Mesothelial cell of epicardium (in vitro differentiated cells): ENCODE measurements at regions not wholly inside any gene's neighbourhood (a gene's known extent, or its start where the extent isn't known, plus 50 kb on each side); places are given as distances from the start of the nearest gene placed in this dataset.

Experiments used
- DNase-seq, 2 experiments: peaks; one replicate each; pipeline ENCODE4 v3.0.0; 2021; ENCODE audit warnings: low spot score in 2 of 2; ENCODE audit not compliant: unreplicated experiment in 2 of 2
- H3K27ac Mint-ChIP-seq: 2 replicates; pipeline ENCODE4 v1.8.0; 2021; ENCODE audit warnings: mixed read lengths
- H3K27me3 Mint-ChIP-seq: 2 replicates; pipeline ENCODE4 v1.8.0; 2021; ENCODE audit warnings: low read depth, mixed read lengths
- H3K36me3 Mint-ChIP-seq: 2 replicates; pipeline ENCODE4 v1.8.0; 2021; ENCODE audit warnings: mixed read lengths
- H3K4me1 Mint-ChIP-seq: 2 replicates; pipeline ENCODE4 v1.8.0; 2021; ENCODE audit warnings: mixed read lengths
- H3K4me3 Mint-ChIP-seq: 2 replicates; pipeline ENCODE4 v1.8.0; 2021; ENCODE audit warnings: mild to moderate bottlenecking, moderate library complexity, mixed read lengths
- H3K9me3 Mint-ChIP-seq: 2 replicates; pipeline ENCODE4 v1.8.0; 2021; ENCODE audit warnings: mixed read lengths
- CTCF ChIP-seq: fragments of 200-600 bp; sonication (generic); IDR thresholded peaks from one replicate; pipeline ENCODE4 v1.5.0; 2021; ENCODE audit warnings: antibody characterized with exemption; ENCODE audit not compliant: unreplicated experiment

- Mint-ChIP-seq H3K4me1 (no peaks in the 10 kb centered on the region), H3K36me3 (no peaks in the 10 kb centered on the region), H3K9me3 (peaks cover 5% of the 10 kb centered on the region), H3K4me3 (no peak overlapping the region), H3K27ac (no peak overlapping the region), H3K27me3 (peaks cover 31% of the 10 kb centered on the region)
- TF ChIP-seq CTCF, result no peak
- DNase-seq, result no peak
Measured at GRCh38 chr14:34318014-34318413, 144.0 kb downstream of the SPTSSA start.

- Mint-ChIP-seq H3K27ac (no peak overlapping the region), H3K4me1 (no peaks in the 10 kb centered on the region), H3K27me3 (peaks cover 36% of the 10 kb centered on the region), H3K4me3 (no peak overlapping the region), H3K9me3 (no peaks in the 10 kb centered on the region), H3K36me3 (no peaks in the 10 kb centered on the region)
- DNase-seq, result no peak
- no peak for TF ChIP-seq CTCF
Measured at GRCh38 chr14:34310724-34311123, 151.3 kb downstream of the SPTSSA start.

GRCh38 chr14:34303811-34304210 lies 158.2 kb downstream of the SPTSSA start:
- H3K9me3 Mint-ChIP-seq, result no peaks in the 10 kb centered on the region
- H3K36me3 Mint-ChIP-seq, result no peaks in the 10 kb centered on the region
- no peak for DNase-seq
- no peak for TF ChIP-seq CTCF
- no peaks in the 10 kb centered on the region for H3K4me1 Mint-ChIP-seq
- no peak overlapping the region for H3K4me3 Mint-ChIP-seq
- H3K27me3 Mint-ChIP-seq, result peaks cover 8% of the 10 kb centered on the region
- no peak overlapping the region for H3K27ac Mint-ChIP-seq

GRCh38 chr14:34302654-34303053 lies 159.4 kb downstream of the SPTSSA start:
- DNase-seq, result no peak
- Mint-ChIP-seq H3K4me1 (no peaks in the 10 kb centered on the region), H3K27ac (no peak overlapping the region), H3K4me3 (no peak overlapping the region), H3K27me3 (peaks cover 3% of the 10 kb centered on the region), H3K9me3 (peaks cover 7% of the 10 kb centered on the region), H3K36me3 (no peaks in the 10 kb centered on the region)
- TF ChIP-seq CTCF, result no peak

- Mint-ChIP-seq H3K27me3 (no peaks in the 10 kb centered on the region), H3K4me3 (no peak overlapping the region), H3K4me1 (no peaks in the 10 kb centered on the region), H3K36me3 (no peaks in the 10 kb centered on the region), H3K9me3 (peaks cover 10% of the 10 kb centered on the region), H3K27ac (no peak overlapping the region)
- DNase-seq, result no peak
- TF ChIP-seq CTCF, result peak; percentile 78
Measured at GRCh38 chr14:34300882-34301734, 160.9 kb downstream of the SPTSSA start.

GRCh38 chr14:34300330-34300729 lies 161.7 kb downstream of the SPTSSA start:
- no peak overlapping the region for H3K27ac Mint-ChIP-seq
- no peak overlapping the region for H3K4me3 Mint-ChIP-seq
- no peak for TF ChIP-seq CTCF
- no peaks in the 10 kb centered on the region for H3K4me1 Mint-ChIP-seq
- H3K27me3 Mint-ChIP-seq, result no peaks in the 10 kb centered on the region
- peaks cover 10% of the 10 kb centered on the region for H3K9me3 Mint-ChIP-seq
- DNase-seq, result no peak
- H3K36me3 Mint-ChIP-seq, result no peaks in the 10 kb centered on the region
